Body of pancreas (tissue), 4 donors: ENCODE measurements at regions not wholly inside any gene's neighbourhood (a gene's known extent, or its start where the extent isn't known, plus 50 kb on each side); places are given as distances from the start of the nearest gene placed in this dataset.

Source experiments
- POLR2A ChIP-seq, 3 donors: fragments of 450-650 bp; IDR thresholded peaks; one replicate each; pipeline ENCODE4 v1.6.1; 2016; ENCODE audit warnings: antibody characterized with exemption in 3 of 3, mild to moderate bottlenecking in 2 of 3
- TF ChIP-seq, protein P1 (sequence below), 7 experiments: fragments of 450-650 bp in 4 of 7; fragments of 200-600 bp in 3 of 7; sonication (generic) in 3 of 7; IDR thresholded peaks; one replicate each; pipeline ENCODE4 v1.5.1; 2016 to 2019; ENCODE audit warnings: antibody characterized with exemption in 7 of 7

DNA sequence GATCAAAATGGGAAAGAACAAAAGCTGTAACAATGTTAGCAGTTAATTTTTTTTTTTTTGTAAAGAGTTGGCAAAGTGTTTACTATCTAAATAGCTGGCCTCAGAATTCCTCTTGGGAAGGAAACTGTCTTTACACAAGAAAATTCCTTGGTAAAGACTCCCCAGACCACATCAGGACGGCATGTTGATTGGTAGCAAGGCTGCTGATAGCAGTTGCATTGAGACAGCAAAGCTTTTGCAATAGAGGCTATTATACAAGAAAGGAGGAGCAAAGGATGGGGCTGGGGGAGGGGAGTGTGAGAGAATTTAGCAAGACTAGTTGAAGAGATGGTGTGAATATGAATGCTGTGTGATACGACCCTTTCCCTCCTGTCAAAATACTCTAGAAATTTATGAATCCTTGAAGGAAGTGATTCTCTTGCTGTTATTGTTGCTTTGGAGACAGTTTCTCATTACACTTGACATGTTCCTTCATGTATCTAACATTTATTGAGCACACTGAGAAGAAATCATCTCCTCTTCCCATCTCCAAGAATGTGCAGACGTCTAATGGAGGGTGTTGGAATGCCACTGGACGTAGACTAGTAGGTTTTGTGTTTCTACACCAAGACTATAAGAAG is 355.6 kb downstream of the SIPA1L2 start:
- no peak for TF ChIP-seq POLR2A (IDR thresholded peaks at IDR 0.05)
- TF ChIP-seq, protein P1, sequence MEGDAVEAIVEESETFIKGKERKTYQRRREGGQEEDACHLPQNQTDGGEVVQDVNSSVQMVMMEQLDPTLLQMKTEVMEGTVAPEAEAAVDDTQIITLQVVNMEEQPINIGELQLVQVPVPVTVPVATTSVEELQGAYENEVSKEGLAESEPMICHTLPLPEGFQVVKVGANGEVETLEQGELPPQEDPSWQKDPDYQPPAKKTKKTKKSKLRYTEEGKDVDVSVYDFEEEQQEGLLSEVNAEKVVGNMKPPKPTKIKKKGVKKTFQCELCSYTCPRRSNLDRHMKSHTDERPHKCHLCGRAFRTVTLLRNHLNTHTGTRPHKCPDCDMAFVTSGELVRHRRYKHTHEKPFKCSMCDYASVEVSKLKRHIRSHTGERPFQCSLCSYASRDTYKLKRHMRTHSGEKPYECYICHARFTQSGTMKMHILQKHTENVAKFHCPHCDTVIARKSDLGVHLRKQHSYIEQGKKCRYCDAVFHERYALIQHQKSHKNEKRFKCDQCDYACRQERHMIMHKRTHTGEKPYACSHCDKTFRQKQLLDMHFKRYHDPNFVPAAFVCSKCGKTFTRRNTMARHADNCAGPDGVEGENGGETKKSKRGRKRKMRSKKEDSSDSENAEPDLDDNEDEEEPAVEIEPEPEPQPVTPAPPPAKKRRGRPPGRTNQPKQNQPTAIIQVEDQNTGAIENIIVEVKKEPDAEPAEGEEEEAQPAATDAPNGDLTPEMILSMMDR (IDR thresholded peaks at IDR 0.05): no peak
